ENCODE measurements at regions not wholly inside any gene's neighbourhood (a gene's known extent, or its start where the extent isn't known, plus 50 kb on each side); places are given as distances from the start of the nearest gene placed in this dataset.

GRCh38 chr6:80940976-80941375 is 811.5 kb downstream of the TENT5A start:
- DNase-seq (ENCODE audit: low spot score in 2 of 2), result no peak
- H3K27me3 ChIP-seq, result no peaks in the 10 kb centered on the region
- H3K36me3 ChIP-seq, result no peaks in the 10 kb centered on the region
- no peaks in the 10 kb centered on the region for H3K4me1 ChIP-seq
- H3K4me3 ChIP-seq, result no peak overlapping the region
- intact Hi-C loops (cut with DNase I; ENCODE audit: low total_unique reads), result no loop called here
- TF ChIP-seq POLR2AphosphoS5 (IDR thresholded peaks at IDR 0.05), result no peak
- no peak for TF ChIP-seq CTCF (IDR thresholded peaks at IDR 0.05)
- no peak for TF ChIP-seq POLR2A (IDR thresholded peaks at IDR 0.05)
- no peak overlapping the region for H3K27ac ChIP-seq
- H3K9me3 ChIP-seq, result peaks cover 4 to 5% of the 10 kb centered on the region in 2 donors

- DNase-seq (ENCODE audit: low spot score in 2 of 2), result no peak
- no peak for TF ChIP-seq POLR2A (IDR thresholded peaks at IDR 0.05)
- TF ChIP-seq CTCF (IDR thresholded peaks at IDR 0.05), result no peak
- no peak for TF ChIP-seq POLR2AphosphoS5 (IDR thresholded peaks at IDR 0.05)
- H3K27me3 ChIP-seq, result no peaks in the 10 kb centered on the region
- H3K4me3 ChIP-seq, result no peak overlapping the region
- H3K9me3 ChIP-seq, result peaks cover 4 to 5% of the 10 kb centered on the region in 2 donors
- H3K4me1 ChIP-seq, result no peaks in the 10 kb centered on the region
- H3K36me3 ChIP-seq, result no peaks in the 10 kb centered on the region
- intact Hi-C loops (cut with DNase I; ENCODE audit: low total_unique reads), result no loop called here
- no peak overlapping the region for H3K27ac ChIP-seq
These were observed 811.9 kb downstream of the TENT5A start for GRCh38 chr6:80940571-80940970.

GRCh38 chr6:80939898-80940297 is 812.6 kb downstream of the TENT5A start:
- no peaks in the 10 kb centered on the region for H3K27me3 ChIP-seq
- intact Hi-C loops (cut with DNase I; ENCODE audit: low total_unique reads), result no loop called here
- no peaks in the 10 kb centered on the region for H3K36me3 ChIP-seq
- DNase-seq (ENCODE audit: low spot score in 2 of 2), result no peak
- H3K4me1 ChIP-seq, result no peaks in the 10 kb centered on the region
- H3K9me3 ChIP-seq, result peaks cover 4 to 5% of the 10 kb centered on the region in 2 donors
- H3K27ac ChIP-seq, result no peak overlapping the region
- TF ChIP-seq POLR2AphosphoS5 (IDR thresholded peaks at IDR 0.05) (no peak), CTCF (IDR thresholded peaks at IDR 0.05) (no peak), POLR2A (IDR thresholded peaks at IDR 0.05) (no peak)
- no peak overlapping the region for H3K4me3 ChIP-seq

- no peak overlapping the region for H3K4me3 ChIP-seq
- DNase-seq (ENCODE audit: low spot score in 2 of 2), result no peak
- H3K9me3 ChIP-seq, result peaks cover 4 to 5% of the 10 kb centered on the region in 2 donors
- H3K4me1 ChIP-seq, result no peaks in the 10 kb centered on the region
- no peaks in the 10 kb centered on the region for H3K27me3 ChIP-seq
- intact Hi-C loops (cut with DNase I; ENCODE audit: low total_unique reads), result no loop called here
- TF ChIP-seq POLR2AphosphoS5 (IDR thresholded peaks at IDR 0.05), result no peak
- TF ChIP-seq CTCF (IDR thresholded peaks at IDR 0.05), result no peak
- no peak for TF ChIP-seq POLR2A (IDR thresholded peaks at IDR 0.05)
- H3K27ac ChIP-seq, result no peak overlapping the region
- no peaks in the 10 kb centered on the region for H3K36me3 ChIP-seq
These were observed 813.0 kb downstream of the TENT5A start for GRCh38 chr6:80939480-80939879.

- H3K4me3 ChIP-seq, result no peak overlapping the region
- no peak overlapping the region for H3K27ac ChIP-seq
- no peaks in the 10 kb centered on the region for H3K4me1 ChIP-seq
- intact Hi-C loops (cut with DNase I; ENCODE audit: low total_unique reads), result no loop called here
- no peak for DNase-seq (ENCODE audit: low spot score in 2 of 2)
- peaks cover 5 to 12% of the 10 kb centered on the region in 2 donors for H3K9me3 ChIP-seq
- no peak for TF ChIP-seq POLR2AphosphoS5 (IDR thresholded peaks at IDR 0.05)
- H3K27me3 ChIP-seq, result no peaks in the 10 kb centered on the region
- H3K36me3 ChIP-seq, result no peaks in the 10 kb centered on the region
These were observed 814.4 kb downstream of the TENT5A start for GRCh38 chr6:80938131-80938530.

- Histone ChIP-seq H3K4me3 (no peak overlapping the region), H3K36me3 (no peaks in the 10 kb centered on the region), H3K4me1 (no peaks in the 10 kb centered on the region), H3K27ac (no peak overlapping the region), H3K9me3 (peaks cover 5 to 12% of the 10 kb centered on the region in 2 donors), H3K27me3 (no peaks in the 10 kb centered on the region)
- TF ChIP-seq POLR2A (IDR thresholded peaks at IDR 0.05), result no peak
- no peak for TF ChIP-seq POLR2AphosphoS5 (IDR thresholded peaks at IDR 0.05)
- no peak for TF ChIP-seq CTCF (IDR thresholded peaks at IDR 0.05)
- no peak for DNase-seq (ENCODE audit: low spot score in 2 of 2)
- intact Hi-C loops (cut with DNase I; ENCODE audit: low total_unique reads), result no loop called here
These were observed 820.1 kb downstream of the TENT5A start for GRCh38 chr6:80932359-80932758.
